GM12891 (cell line): ENCODE measurements at regions not wholly inside any gene's neighbourhood (a gene's known extent, or its start where the extent isn't known, plus 50 kb on each side); places are given as distances from the start of the nearest gene placed in this dataset.

ENCODE experiments used
- PAX5 ChIP-seq: IDR thresholded peaks from 2 replicates; pipeline ENCODE4 v1.6.1; 2011; ENCODE audit warnings: low read length, moderate library complexity, mild to moderate bottlenecking; ENCODE audit not compliant: insufficient read depth, severe bottlenecking
- POLR2A ChIP-seq: IDR thresholded peaks from 2 replicates; pipeline ENCODE4 v1.6.1; 2011; ENCODE audit warnings: low read depth, low read length, control low read depth
- POLR2AphosphoS5 ChIP-seq: IDR thresholded peaks from 2 replicates; pipeline ENCODE4 v1.6.1; 2011; ENCODE audit warnings: low read depth, low read length, control low read depth
- POU2F2 ChIP-seq: IDR thresholded peaks from 2 replicates; pipeline ENCODE4 v1.6.1; 2011; ENCODE audit warnings: low read depth, mild to moderate bottlenecking, control low read depth, low read length, moderate library complexity
- TAF1 ChIP-seq: IDR thresholded peaks from 2 replicates; pipeline ENCODE4 v1.6.1; 2011; ENCODE audit warnings: low read depth, low read length, control low read depth

- no peak for TF ChIP-seq TAF1
- TF ChIP-seq PAX5 = no peak
- no peak for TF ChIP-seq POLR2A
- TF ChIP-seq POLR2AphosphoS5 = no peak
- no peak for TF ChIP-seq POU2F2
Measured at GRCh38 chr4:36716874-36717273, 435.5 kb downstream of the DTHD1 start.
